Non-pigmented ciliary epithelial cell (primary cell): ENCODE measurements at regions not wholly inside any gene's neighbourhood (a gene's known extent, or its start where the extent isn't known, plus 50 kb on each side); places are given as distances from the start of the nearest gene placed in this dataset.
"Not testable (repeated sequence)": the region's sequence is repeated elsewhere in the genome, so short reads cannot be mapped to it uniquely, and the experiment has no call there.

Experiments used
- DNase-seq: peaks from one replicate; pipeline ENCODE4 v3.0.0-alpha.2; 2010; ENCODE audit warnings: low read depth

GRCh38 chr12:114123108-114123507 is 157.0 kb upstream of the RBM19 start:
- DNase-seq = no peak

- DNase-seq = no peak
These were observed 155.9 kb upstream of the RBM19 start for GRCh38 chr12:114122016-114122415.

DNA sequence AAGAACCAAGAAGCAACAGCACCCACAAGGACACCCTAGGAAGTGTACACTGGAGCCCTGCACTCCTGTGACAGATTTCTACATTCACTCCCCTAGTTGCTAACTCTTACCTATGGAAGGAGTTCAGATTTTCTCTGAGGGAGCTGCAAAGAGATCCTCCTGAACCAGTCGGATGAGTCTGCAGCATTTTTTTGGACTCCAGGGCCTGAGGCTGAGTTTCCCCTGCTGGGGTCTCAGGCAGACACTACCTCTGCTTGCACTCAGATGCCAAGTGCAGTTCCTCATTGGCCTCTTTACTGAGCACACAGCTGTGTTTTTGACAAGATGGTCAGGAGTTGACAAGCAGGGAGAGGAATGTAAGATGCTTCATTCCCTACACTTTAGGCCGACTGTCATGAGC is 153.2 kb upstream of the RBM19 start:
- no peak for DNase-seq

DNA sequence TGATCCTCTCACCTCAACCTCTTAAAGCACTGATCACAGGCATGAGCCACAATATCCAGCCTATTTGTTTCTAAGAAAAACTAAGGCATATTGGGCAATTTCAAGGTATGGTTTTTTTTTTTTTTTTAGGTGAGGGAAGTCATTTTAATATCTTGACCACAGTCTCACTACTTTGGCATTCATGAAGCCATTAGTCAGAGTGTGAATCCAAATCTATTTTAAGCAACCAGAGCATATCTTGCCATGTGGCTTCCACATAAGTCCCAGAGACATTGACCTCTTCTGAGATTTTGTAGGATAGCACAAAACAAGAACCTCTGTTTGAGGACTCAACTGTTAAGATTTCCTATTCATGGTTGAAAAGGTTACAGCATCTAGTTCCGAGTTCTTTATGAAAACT is 130.3 kb upstream of the RBM19 start:
- no peak for DNase-seq

DNA sequence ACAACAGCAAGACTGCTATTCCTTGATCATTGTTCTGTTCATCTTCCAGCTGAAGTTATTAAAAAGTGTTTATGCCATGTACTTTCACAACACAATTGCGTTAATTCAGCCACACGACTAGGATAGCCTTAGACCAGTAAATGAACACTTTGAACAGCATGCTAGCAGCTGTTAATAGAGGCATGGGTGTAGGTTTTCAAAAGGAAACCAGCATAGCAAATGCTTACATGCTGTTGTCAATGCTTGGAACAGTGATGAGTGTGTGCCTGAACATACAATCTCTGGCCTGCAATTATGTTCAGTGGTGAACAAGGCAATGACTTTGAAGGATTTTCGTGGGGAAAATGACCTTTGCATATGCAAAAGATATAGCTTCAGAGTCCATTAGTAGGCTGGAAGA is 127.4 kb upstream of the RBM19 start:
- no peak for DNase-seq

- no peak for DNase-seq
These were observed 126.9 kb upstream of the RBM19 start for GRCh38 chr12:114092981-114093380.

- no peak for DNase-seq
These were observed 124.1 kb upstream of the RBM19 start for GRCh38 chr12:114090211-114090610.

DNA sequence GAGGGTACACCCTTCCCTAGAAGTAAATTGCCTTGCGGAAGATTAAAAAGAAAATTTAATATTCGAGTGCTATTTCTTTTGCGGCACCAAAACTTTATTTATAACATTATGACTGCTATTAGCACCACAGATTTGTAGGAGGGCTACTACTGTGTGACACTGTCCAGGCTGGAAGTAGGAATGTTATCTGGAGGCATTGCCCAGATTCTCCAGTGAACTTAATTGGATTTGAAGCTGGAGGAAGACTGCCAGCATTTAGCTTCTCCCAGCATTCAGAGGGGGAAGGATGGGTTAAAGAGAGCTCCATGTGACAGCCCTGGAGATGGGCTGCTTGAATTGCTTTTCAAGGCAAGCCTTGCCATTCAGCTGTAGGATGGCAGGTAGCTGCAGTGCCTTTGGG is 107.0 kb upstream of the RBM19 start:
- no peak for DNase-seq

DNA sequence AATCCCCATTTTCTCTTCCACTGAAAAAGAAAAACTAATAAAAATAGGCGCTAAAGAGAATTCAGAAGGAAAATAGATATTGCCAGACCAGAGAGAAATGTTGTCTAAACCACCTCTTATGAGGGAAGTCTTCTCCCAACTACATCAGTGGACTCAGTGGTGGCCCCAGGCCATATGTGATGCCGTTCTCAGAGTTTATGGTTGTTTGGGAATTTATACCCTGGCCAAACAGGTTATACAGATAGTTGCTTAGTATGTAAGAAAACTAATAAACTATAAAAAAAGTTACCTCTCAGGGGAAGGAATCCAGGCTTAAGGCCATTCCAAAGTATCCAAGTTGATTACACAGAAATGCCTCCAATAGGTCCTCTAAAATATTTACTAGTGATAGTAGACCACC is 103.4 kb upstream of the RBM19 start:
- DNase-seq = no peak

DNA sequence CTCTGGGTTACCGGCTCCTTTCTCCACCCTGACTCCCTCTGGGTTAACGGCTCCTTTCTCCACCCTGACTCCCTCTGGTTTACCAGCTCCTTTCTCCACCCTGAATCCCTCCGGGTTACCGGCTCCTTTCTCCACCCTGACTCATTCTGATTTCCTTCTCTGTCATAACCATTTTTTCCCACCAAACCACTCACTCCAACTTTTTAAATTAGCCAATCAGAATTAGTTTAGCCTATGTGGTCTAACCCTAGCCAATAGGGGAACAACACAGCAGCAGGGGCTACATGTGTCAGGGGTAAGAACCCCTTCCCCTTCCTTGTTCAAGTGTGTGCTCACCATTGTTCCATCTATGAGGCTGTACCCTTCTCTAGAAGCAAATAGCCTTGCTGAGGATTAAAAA is 98.4 kb upstream of the RBM19 start:
- no peak for DNase-seq

- DNase-seq = not testable (repeated sequence)
These were observed 97.9 kb upstream of the RBM19 start for GRCh38 chr12:114064034-114064433.

DNA sequence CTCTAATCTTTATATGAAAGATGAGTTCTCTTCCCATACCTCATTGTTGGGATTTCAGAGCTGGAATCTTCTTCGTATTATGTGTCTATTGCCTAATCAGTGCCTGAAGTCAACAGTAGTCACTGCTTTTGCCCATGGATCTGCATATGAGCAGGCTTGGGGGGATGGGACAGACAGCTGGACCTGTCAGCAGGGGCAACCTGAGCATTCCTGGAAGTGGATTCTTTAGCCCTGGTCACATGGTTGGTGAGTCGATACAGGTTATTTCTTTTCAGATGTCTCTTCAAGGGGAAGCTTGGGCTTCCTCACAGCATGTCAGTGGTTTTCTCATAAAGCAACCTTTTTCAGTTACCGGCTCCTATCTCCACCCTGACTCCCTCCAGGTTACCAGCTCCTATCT is 97.3 kb upstream of the RBM19 start:
- no peak for DNase-seq

GRCh38 chr12:114056351-114056750 is 90.2 kb upstream of the RBM19 start:
- DNase-seq = not testable (repeated sequence)

- no peak for DNase-seq
These were observed 88.9 kb upstream of the RBM19 start for GRCh38 chr12:114054982-114055381.

GRCh38 chr12:114046236-114046998 is 80.3 kb upstream of the RBM19 start:
- no peak for DNase-seq

DNA sequence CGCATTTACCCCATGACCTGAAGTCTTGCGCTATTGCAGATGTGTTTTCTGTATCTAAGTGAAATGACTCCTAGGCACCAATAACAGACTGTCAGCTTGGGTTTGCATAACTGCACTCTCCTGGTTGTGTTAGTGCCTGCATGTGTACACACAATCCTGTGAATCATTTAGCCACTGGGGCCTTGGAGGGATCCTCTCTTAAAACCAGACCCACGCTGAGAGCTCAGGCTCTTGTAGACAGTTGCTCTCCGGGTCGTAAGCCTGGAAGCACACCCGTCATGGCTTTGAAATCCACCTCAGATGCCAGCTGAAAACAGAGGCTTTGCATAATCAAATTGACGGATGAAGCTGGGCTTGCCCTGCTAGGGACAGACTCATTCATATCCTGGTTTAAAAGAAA is 79.2 kb upstream of the RBM19 start:
- DNase-seq = no peak

DNA sequence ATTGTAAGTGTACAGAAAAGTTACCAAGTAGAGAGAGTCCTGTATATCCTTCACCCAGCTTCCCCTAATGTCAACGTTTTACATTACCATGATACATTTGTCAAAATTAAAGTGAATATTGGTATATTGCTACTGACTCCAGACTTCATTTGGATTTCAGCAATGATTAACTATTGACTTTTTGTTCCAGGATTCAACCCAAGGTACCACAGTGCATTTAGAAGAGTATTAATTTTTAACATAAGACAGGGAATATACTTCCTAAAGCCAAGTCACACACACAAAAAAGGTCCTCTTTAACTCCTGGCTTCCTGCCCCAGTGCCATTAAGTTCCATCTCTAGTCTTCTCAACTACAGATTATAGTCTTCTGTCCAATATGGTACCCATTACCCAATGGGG is 75.5 kb upstream of the RBM19 start:
- no peak for DNase-seq

- DNase-seq = no peak
These were observed 75.0 kb upstream of the RBM19 start for GRCh38 chr12:114041136-114041535.

- DNase-seq = no peak
These were observed 72.8 kb upstream of the RBM19 start for GRCh38 chr12:114038962-114039361.

GRCh38 chr12:114032801-114033200 is 66.7 kb upstream of the RBM19 start:
- no peak for DNase-seq

DNA sequence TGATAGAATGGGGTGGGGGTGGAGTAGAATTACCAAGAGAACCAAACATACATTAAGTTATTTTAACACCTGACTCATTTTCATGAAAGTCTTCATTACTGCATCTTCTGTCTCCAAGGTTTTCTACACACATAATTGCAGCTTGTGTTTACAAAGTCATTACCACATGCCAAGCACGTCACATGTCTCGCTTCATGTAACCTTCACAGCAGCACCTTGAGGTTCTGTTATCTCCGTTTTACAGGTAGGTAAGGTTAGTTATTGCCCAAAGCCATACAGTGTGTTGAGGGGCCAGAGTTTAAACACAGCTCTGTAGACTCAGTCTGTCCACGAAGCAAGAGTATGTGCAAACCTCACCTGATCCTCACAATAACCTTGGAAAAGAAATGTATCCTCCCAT is 64.3 kb upstream of the RBM19 start:
- no peak for DNase-seq

GRCh38 chr12:114026805-114027204 is 60.7 kb upstream of the RBM19 start:
- DNase-seq = no peak

GRCh38 chr12:114025935-114026334 is 59.8 kb upstream of the RBM19 start:
- DNase-seq = no peak

GRCh38 chr12:114022081-114022480 is 56.0 kb upstream of the RBM19 start:
- not testable (repeated sequence) for DNase-seq
